Thoracic aorta (tissue), 2 donors: ENCODE measurements at regions not wholly inside any gene's neighbourhood (a gene's known extent, or its start where the extent isn't known, plus 50 kb on each side); places are given as distances from the start of the nearest gene placed in this dataset.

Source experiments
- ATAC-seq: fragments of 150-250 bp; one replicate; pipeline ENCODE4 v1.8.0; 2017; ENCODE audit warnings: low read depth; ENCODE audit not compliant: insufficient number of reproducible peaks, low FRiP score
- DNase-seq: peaks from one replicate; pipeline ENCODE4 v3.0.0-alpha.2; 2020; ENCODE audit warnings: low spot score
- H3K27ac ChIP-seq, 2 donors: fragments of 200-600 bp; sonication (generic); 1 replicate in 1 of 2; 2 replicates in 1 of 2; pipeline ENCODE4 v1.5.1; 2016; ENCODE audit warnings: mild to moderate bottlenecking in 2 of 2, moderate library complexity in 2 of 2
- H3K27me3 ChIP-seq: fragments of 200-600 bp; sonication (generic); replicated peaks from 2 replicates; pipeline ENCODE4 v1.6.0; 2016; ENCODE audit warnings: mild to moderate bottlenecking; ENCODE audit not compliant: insufficient read depth
- H3K36me3 ChIP-seq: fragments of 200-600 bp; sonication (generic); one replicate; pipeline ENCODE4 v1.5.1; 2016
- H3K4me1 ChIP-seq, 2 donors: fragments of 200-600 bp; sonication (generic); 1 replicate in 1 of 2; 2 replicates in 1 of 2; pipeline versions ENCODE4 v1.5.1 to v1.6.0; 2016; ENCODE audit warnings: low read depth in 2 of 2, mild to moderate bottlenecking in 1 of 2; ENCODE audit not compliant: control insufficient read depth in 1 of 2
- H3K4me3 ChIP-seq: fragments of 200-600 bp; sonication (generic); 2 replicates; pipeline ENCODE4 v1.5.1; 2016; ENCODE audit warnings: mild to moderate bottlenecking
- H3K9me3 ChIP-seq: fragments of 200-600 bp; sonication (generic); 2 replicates; pipeline ENCODE4 v1.5.1; 2016
- CTCF ChIP-seq: fragments of 200-600 bp; sonication (generic); IDR thresholded peaks from one replicate; pipeline ENCODE4 v1.5.1; 2019; ENCODE audit warnings: antibody characterized with exemption

DNA sequence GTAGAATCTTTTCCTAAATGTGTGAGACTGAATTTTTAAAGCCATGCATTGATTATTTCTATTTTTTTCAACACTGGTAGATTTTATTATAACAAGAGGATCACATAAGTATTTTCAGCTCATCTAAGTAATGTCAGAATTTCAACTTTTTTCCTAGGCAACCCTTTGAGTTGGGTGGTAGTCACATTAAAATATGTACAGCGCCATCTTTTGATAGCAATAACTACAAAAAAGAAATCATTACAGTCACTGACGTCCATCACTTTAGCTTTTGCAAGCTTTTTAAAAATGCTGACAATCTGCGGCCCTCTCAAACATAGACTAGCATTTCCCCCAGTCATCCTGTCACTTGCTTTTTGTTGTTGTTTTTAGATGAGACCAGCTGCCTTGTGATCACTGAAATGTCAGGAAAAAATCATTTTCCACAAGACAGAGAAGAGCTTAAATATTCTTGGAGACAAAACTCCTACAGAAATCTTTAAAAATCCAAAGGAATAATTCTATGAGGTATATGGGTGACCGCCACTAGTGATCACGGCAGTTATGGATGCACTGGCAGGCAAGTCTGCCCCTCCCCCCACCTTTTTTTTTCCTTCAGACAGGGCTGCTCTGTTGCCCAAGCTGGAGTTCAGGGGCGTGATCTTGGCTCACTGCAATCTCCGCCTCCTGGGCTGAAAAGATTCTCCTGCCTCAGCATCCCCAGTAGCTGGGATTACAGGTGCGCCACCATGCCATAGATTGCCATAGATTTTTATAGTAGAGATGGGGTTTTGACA, 384.0 kb upstream of the KCNMB2 start:
- Histone ChIP-seq H3K4me1 (no peaks in the 10 kb centered on the region), H3K27me3 (no peaks in the 10 kb centered on the region), H3K9me3 (no peaks in the 10 kb centered on the region), H3K27ac (no peak overlapping the region), H3K4me3 (no peak overlapping the region), H3K36me3 (no peaks in the 10 kb centered on the region)
- TF ChIP-seq CTCF = no peak
- ATAC-seq (no peak), DNase-seq (no peak)

DNA sequence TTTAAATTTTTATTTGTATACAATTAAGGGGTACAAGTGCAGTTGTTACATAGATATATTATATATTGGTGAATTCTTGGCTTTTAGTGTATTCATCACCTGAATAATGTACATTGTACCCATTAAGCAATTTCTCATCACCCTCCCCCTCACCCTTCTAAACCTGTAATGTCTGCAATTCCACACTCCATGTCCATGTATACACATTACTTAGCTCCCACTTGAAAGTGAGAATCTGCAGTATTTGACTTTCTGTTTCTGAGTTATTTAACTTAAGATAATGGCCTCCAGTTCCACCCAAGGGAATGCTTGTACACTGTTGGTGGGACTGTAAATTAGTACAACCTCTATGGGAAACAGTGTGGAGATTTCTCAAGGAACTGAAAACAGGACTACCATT, 383.2 kb upstream of the KCNMB2 start:
- Histone ChIP-seq H3K36me3 (no peaks in the 10 kb centered on the region), H3K27ac (no peak overlapping the region), H3K9me3 (no peaks in the 10 kb centered on the region), H3K27me3 (no peaks in the 10 kb centered on the region), H3K4me1 (no peaks in the 10 kb centered on the region), H3K4me3 (no peak overlapping the region)
- ATAC-seq (no peak), DNase-seq (no peak)
- TF ChIP-seq CTCF = no peak

DNA sequence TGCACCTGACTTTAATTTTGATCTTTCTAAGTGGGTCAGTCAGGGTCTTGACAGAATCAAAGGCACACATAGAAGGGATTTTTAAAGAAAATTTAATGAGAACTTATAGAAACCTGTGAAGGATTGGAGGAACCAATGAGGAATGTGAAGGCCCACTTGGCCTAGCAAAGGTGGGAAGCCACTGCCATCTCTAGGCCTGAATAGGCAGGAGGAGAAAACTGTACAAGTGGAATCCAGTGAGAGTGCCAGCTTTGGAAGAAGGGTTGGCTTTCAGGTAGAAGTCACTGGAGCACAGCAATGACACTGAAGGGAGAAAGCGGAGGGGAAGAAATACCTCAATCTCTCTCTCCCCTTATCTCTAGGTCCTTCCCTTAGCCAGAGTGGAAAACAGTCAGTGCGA, 380.7 kb upstream of the KCNMB2 start:
- ATAC-seq (no peak), DNase-seq (no peak)
- Histone ChIP-seq H3K27me3 (no peaks in the 10 kb centered on the region), H3K4me3 (no peak overlapping the region), H3K4me1 (peaks cover 0 to 6% of the 10 kb centered on the region in 2 donors), H3K27ac (no peak overlapping the region), H3K9me3 (no peaks in the 10 kb centered on the region), H3K36me3 (no peaks in the 10 kb centered on the region)
- no peak for TF ChIP-seq CTCF

GRCh38 chr3:178156301-178156700, 379.9 kb upstream of the KCNMB2 start:
- no peak for DNase-seq
- ATAC-seq = no peak
- Histone ChIP-seq H3K4me3 (no peak overlapping the region), H3K36me3 (no peaks in the 10 kb centered on the region), H3K27ac (no peak overlapping the region), H3K4me1 (peaks cover 0 to 6% of the 10 kb centered on the region in 2 donors), H3K27me3 (no peaks in the 10 kb centered on the region), H3K9me3 (no peaks in the 10 kb centered on the region)
- TF ChIP-seq CTCF = no peak

GRCh38 chr3:178159691-178160220, 376.5 kb upstream of the KCNMB2 start:
- ATAC-seq = no peak
- Histone ChIP-seq H3K4me3 (no peak overlapping the region), H3K4me1 (peaks cover 0 to 6% of the 10 kb centered on the region in 2 donors), H3K27ac (no peak overlapping the region), H3K27me3 (no peaks in the 10 kb centered on the region), H3K36me3 (no peaks in the 10 kb centered on the region), H3K9me3 (no peaks in the 10 kb centered on the region)
- no peak for TF ChIP-seq CTCF
- no peak for DNase-seq
